GM21576 (cell line): ENCODE measurements at regions not wholly inside any gene's neighbourhood (a gene's known extent, or its start where the extent isn't known, plus 50 kb on each side); places are given as distances from the start of the nearest gene placed in this dataset.

Experiments used
- ATAC-seq: cut with Tn5 transposase; IDR thresholded peaks from one replicate; pipeline ENCODE4 v1.9.1; 2021; ENCODE audit warnings: mild to moderate bottlenecking, moderate library complexity; ENCODE audit not compliant: unreplicated experiment

GRCh38 chr12:105740369-105740768 lies 398.4 kb downstream of the NUAK1 start:
- no peak for ATAC-seq

- ATAC-seq: no peak
These were observed 397.6 kb downstream of the NUAK1 start for GRCh38 chr12:105740970-105741725.

- ATAC-seq: no peak
These were observed 396.8 kb downstream of the NUAK1 start for GRCh38 chr12:105741786-105742566.

GRCh38 chr12:105742567-105742874 lies 396.2 kb downstream of the NUAK1 start:
- ATAC-seq: no peak

GRCh38 chr12:105744371-105745058 lies 394.2 kb downstream of the NUAK1 start:
- ATAC-seq: no peak

- no peak for ATAC-seq
These were observed 392.9 kb downstream of the NUAK1 start for GRCh38 chr12:105745811-105746210.

- no peak for ATAC-seq
These were observed 389.8 kb downstream of the NUAK1 start for GRCh38 chr12:105748806-105749600.

- ATAC-seq: no peak
These were observed 388.7 kb downstream of the NUAK1 start for GRCh38 chr12:105750096-105750495.

- ATAC-seq: no peak
These were observed 384.4 kb downstream of the NUAK1 start for GRCh38 chr12:105754313-105754712.

- ATAC-seq: no peak
These were observed 381.8 kb downstream of the NUAK1 start for GRCh38 chr12:105756961-105757360.

- ATAC-seq: no peak
These were observed 379.6 kb downstream of the NUAK1 start for GRCh38 chr12:105759149-105759548.

- ATAC-seq: no peak
These were observed 377.7 kb downstream of the NUAK1 start for GRCh38 chr12:105761075-105761474.

- ATAC-seq: no peak
These were observed 374.4 kb downstream of the NUAK1 start for GRCh38 chr12:105764216-105764835.

GRCh38 chr12:105765053-105766014 lies 373.4 kb downstream of the NUAK1 start:
- ATAC-seq: no peak

GRCh38 chr12:105766029-105766428 lies 372.7 kb downstream of the NUAK1 start:
- no peak for ATAC-seq

GRCh38 chr12:105769486-105769885 lies 369.3 kb downstream of the NUAK1 start:
- no peak for ATAC-seq

GRCh38 chr12:105773471-105773870 lies 365.3 kb downstream of the NUAK1 start:
- no peak for ATAC-seq

- ATAC-seq: no peak
These were observed 364.7 kb downstream of the NUAK1 start for GRCh38 chr12:105774037-105774436.

- ATAC-seq: no peak
These were observed 363.4 kb downstream of the NUAK1 start for GRCh38 chr12:105775343-105775742.
